DND-41 (cell line): ENCODE measurements at regions not wholly inside any gene's neighbourhood (a gene's known extent, or its start where the extent isn't known, plus 50 kb on each side); places are given as distances from the start of the nearest gene placed in this dataset.

ENCODE experiments used
- ATAC-seq: fragments of 200-7000 bp; cut with Tn5 transposase; 3 replicates; pipeline ENCODE4 v1.9.1; 2021; ENCODE audit warnings: low read depth; ENCODE audit not compliant: insufficient read depth
- DNase-seq: peaks from one replicate; pipeline ENCODE4 v3.0.0-alpha.2; 2020
- H2AFZ ChIP-seq: 2 replicates; pipeline ENCODE4 v1.6.0; 2012; ENCODE audit warnings: low read depth, low read length
- H3K27ac ChIP-seq: 2 replicates; pipeline ENCODE4 v1.5.1; 2012; ENCODE audit warnings: low read length, inconsistent platforms
- H3K27me3 ChIP-seq: fragments of 200-600 bp; sonication (generic); 2 replicates; pipeline ENCODE4 v1.6.0; 2012; ENCODE audit warnings: low read length, mild to moderate bottlenecking, inconsistent platforms; ENCODE audit not compliant: insufficient read depth, poor library complexity
- H3K36me3 ChIP-seq: 2 replicates; pipeline ENCODE4 v1.5.1; 2012; ENCODE audit warnings: low read length, inconsistent platforms; ENCODE audit not compliant: insufficient read depth
- H3K4me1 ChIP-seq: 2 replicates; pipeline ENCODE4 v1.5.1; 2012; ENCODE audit warnings: mild to moderate bottlenecking, low read length; ENCODE audit not compliant: insufficient read depth
- H3K4me2 ChIP-seq: 2 replicates; pipeline ENCODE4 v1.6.0; 2012; ENCODE audit warnings: mild to moderate bottlenecking, moderate library complexity, low read length, inconsistent platforms; ENCODE audit not compliant: insufficient read depth
- H3K4me3 ChIP-seq, 2 experiments: fragments of 200-600 bp in 1 of 2; shearing (Covaris generic) in 1 of 2; 2 replicates each; pipeline ENCODE4 v1.5.1; 2012 to 2016; ENCODE audit warnings: inconsistent platforms in 2 of 2, low read length in 2 of 2, mild to moderate bottlenecking in 2 of 2, low read depth in 1 of 2, moderate library complexity in 1 of 2
- H3K79me2 ChIP-seq: 2 replicates; pipeline ENCODE4 v1.6.0; 2012; ENCODE audit warnings: low read length, inconsistent platforms; ENCODE audit not compliant: insufficient read depth
- H3K9ac ChIP-seq: 2 replicates; pipeline ENCODE4 v1.6.0; 2012; ENCODE audit warnings: low read depth, mild to moderate bottlenecking, inconsistent platforms, low read length, moderate library complexity
- H3K9me3 ChIP-seq: 2 replicates; pipeline ENCODE4 v1.5.1; 2012; ENCODE audit warnings: low read length, moderate library complexity, mild to moderate bottlenecking, inconsistent platforms; ENCODE audit not compliant: insufficient read depth, severe bottlenecking
- H4K20me1 ChIP-seq: 2 replicates; pipeline ENCODE4 v1.6.0; 2012; ENCODE audit warnings: low read length; ENCODE audit not compliant: insufficient read depth
- EZH2 ChIP-seq: IDR thresholded peaks from 3 replicates; pipeline ENCODE4 v1.6.1; 2012; ENCODE audit warnings: borderline replicate concordance, low read depth, mild to moderate bottlenecking, moderate library complexity, low read length, inconsistent platforms; ENCODE audit not compliant: severe bottlenecking
- TF ChIP-seq, protein P1 (sequence below): IDR thresholded peaks from 2 replicates; pipeline ENCODE4 v1.5.1; 2012; ENCODE audit warnings: borderline replicate concordance, low read length, moderate library complexity, mild to moderate bottlenecking; ENCODE audit not compliant: poor library complexity, severe bottlenecking; ENCODE audit errors: extremely low read depth

DNA sequence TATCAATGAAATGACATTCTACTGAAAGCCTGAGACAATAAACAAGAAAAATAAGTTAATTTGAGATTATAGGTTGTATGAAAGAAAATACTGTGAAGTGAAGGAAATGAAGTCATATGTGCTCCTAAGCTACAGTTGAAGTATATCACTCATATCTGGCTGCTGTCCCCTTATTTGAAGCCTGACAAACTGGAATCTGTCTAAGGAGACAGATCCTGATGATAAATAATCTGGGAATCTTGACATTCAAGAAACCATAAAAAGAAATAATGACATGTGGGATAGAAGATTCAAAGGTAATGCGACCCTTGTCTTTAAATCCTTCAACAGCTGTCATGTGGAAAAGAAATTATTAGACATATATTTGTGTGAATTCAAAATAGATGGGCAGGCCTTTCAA, 424.5 kb upstream of the LMCD1 start:
- no peaks in the 10 kb centered on the region for H3K9me3 ChIP-seq
- H3K79me2 ChIP-seq: no peaks in the 10 kb centered on the region
- no peak for TF ChIP-seq EZH2
- TF ChIP-seq, protein P1, sequence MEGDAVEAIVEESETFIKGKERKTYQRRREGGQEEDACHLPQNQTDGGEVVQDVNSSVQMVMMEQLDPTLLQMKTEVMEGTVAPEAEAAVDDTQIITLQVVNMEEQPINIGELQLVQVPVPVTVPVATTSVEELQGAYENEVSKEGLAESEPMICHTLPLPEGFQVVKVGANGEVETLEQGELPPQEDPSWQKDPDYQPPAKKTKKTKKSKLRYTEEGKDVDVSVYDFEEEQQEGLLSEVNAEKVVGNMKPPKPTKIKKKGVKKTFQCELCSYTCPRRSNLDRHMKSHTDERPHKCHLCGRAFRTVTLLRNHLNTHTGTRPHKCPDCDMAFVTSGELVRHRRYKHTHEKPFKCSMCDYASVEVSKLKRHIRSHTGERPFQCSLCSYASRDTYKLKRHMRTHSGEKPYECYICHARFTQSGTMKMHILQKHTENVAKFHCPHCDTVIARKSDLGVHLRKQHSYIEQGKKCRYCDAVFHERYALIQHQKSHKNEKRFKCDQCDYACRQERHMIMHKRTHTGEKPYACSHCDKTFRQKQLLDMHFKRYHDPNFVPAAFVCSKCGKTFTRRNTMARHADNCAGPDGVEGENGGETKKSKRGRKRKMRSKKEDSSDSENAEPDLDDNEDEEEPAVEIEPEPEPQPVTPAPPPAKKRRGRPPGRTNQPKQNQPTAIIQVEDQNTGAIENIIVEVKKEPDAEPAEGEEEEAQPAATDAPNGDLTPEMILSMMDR: no peak
- no peaks in the 10 kb centered on the region for H3K27me3 ChIP-seq
- no peak overlapping the region for H3K4me2 ChIP-seq
- no peak for ATAC-seq
- DNase-seq: no peak
- no peak overlapping the region for H3K27ac ChIP-seq
- no peak overlapping the region for H2AFZ ChIP-seq
- H3K9ac ChIP-seq: no peak overlapping the region
- H3K4me3 ChIP-seq: no peak overlapping the region
- H3K36me3 ChIP-seq: no peaks in the 10 kb centered on the region
- no peaks in the 10 kb centered on the region for H3K4me1 ChIP-seq
- no peaks in the 10 kb centered on the region for H4K20me1 ChIP-seq

- no peaks in the 10 kb centered on the region for H3K9me3 ChIP-seq
- H4K20me1 ChIP-seq: no peaks in the 10 kb centered on the region
- H3K79me2 ChIP-seq: no peaks in the 10 kb centered on the region
- no peak overlapping the region for H3K27ac ChIP-seq
- H3K9ac ChIP-seq: no peak overlapping the region
- no peaks in the 10 kb centered on the region for H3K27me3 ChIP-seq
- H3K4me1 ChIP-seq: no peaks in the 10 kb centered on the region
- ATAC-seq: no peak
- no peak overlapping the region for H3K4me2 ChIP-seq
- H3K4me3 ChIP-seq: no peak overlapping the region
- H2AFZ ChIP-seq: no peak overlapping the region
- no peaks in the 10 kb centered on the region for H3K36me3 ChIP-seq
- no peak for DNase-seq
- no peak for TF ChIP-seq EZH2
- TF ChIP-seq, protein P1: no peak
These were observed 421.2 kb upstream of the LMCD1 start for GRCh38 chr3:8080464-8080863.

DNA sequence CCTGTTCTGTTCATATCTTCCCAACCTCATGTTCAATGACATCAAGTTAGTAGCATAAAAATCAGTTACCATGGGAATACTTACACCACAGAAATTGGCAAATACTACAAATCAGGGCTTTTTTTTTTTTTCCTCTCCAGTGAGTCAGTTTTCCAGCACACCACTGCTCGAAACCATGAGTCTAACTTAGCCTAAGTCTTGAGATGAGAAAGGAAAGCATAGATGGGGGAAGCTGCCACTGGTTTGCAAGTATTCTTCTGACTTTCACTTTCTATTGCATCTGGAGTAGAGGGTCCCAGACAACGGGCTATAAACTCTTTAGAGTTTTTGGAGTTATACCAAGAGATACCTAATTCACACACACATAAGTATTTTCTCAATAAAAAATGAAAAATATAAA, 416.1 kb upstream of the LMCD1 start:
- Histone ChIP-seq H3K4me3 (no peak overlapping the region), H3K9ac (no peak overlapping the region), H3K79me2 (no peaks in the 10 kb centered on the region), H3K4me2 (no peak overlapping the region), H3K9me3 (no peaks in the 10 kb centered on the region), H3K36me3 (no peaks in the 10 kb centered on the region), H4K20me1 (no peaks in the 10 kb centered on the region), H3K4me1 (no peaks in the 10 kb centered on the region), H3K27me3 (no peaks in the 10 kb centered on the region), H2AFZ (no peak overlapping the region), H3K27ac (no peak overlapping the region)
- ATAC-seq (no peak), DNase-seq (no peak)
- TF ChIP-seq EZH2: no peak
- TF ChIP-seq, protein P1: no peak

- Histone ChIP-seq H3K27ac (no peak overlapping the region), H3K4me2 (no peak overlapping the region), H3K79me2 (no peaks in the 10 kb centered on the region), H4K20me1 (no peaks in the 10 kb centered on the region), H3K4me3 (no peak overlapping the region), H3K36me3 (no peaks in the 10 kb centered on the region), H3K27me3 (no peaks in the 10 kb centered on the region), H3K9me3 (no peaks in the 10 kb centered on the region), H3K9ac (no peak overlapping the region), H2AFZ (no peak overlapping the region), H3K4me1 (no peaks in the 10 kb centered on the region)
- DNase-seq (no peak), ATAC-seq (no peak)
- TF ChIP-seq, protein P1: no peak
- TF ChIP-seq EZH2: no peak
These were observed 413.7 kb upstream of the LMCD1 start for GRCh38 chr3:8087951-8088350.
